Gastroesophageal sphincter (tissue), 4 donors: ENCODE measurements at regions not wholly inside any gene's neighbourhood (a gene's known extent, or its start where the extent isn't known, plus 50 kb on each side); places are given as distances from the start of the nearest gene placed in this dataset.
"Not testable (repeated sequence)": the region's sequence is repeated elsewhere in the genome, so short reads cannot be mapped to it uniquely, and the experiment has no call there.

Experiments used
- ATAC-seq: fragments of 150-250 bp; one replicate; pipeline ENCODE4 v1.9.1; 2016; ENCODE audit warnings: mild to moderate bottlenecking, moderate library complexity
- H3K27ac ChIP-seq, 4 donors: fragments of 200-600 bp; sonication (generic) in 3 of 4; 1 replicate in 3 of 4; 2 replicates in 1 of 4; pipeline ENCODE4 v1.5.1; 2016 to 2019
- H3K27me3 ChIP-seq: fragments of 200-600 bp; sonication (generic); one replicate; pipeline ENCODE4 v1.5.1; 2019
- H3K36me3 ChIP-seq, 2 donors: fragments of 200-600 bp; sonication (generic); one replicate each; pipeline ENCODE4 v1.5.1; 2019; ENCODE audit warnings: control low read depth in 1 of 2
- H3K4me1 ChIP-seq, 3 donors: fragments of 200-600 bp; sonication (generic); 1 replicate in 2 of 3; 2 replicates in 1 of 3; pipeline ENCODE4 v1.5.1; 2016 to 2019; ENCODE audit warnings: control low read depth in 2 of 3
- H3K4me3 ChIP-seq, 2 donors: fragments of 200-600 bp; sonication (generic); one replicate each; pipeline ENCODE4 v1.5.1; 2019; ENCODE audit warnings: mild to moderate bottlenecking in 1 of 2, moderate library complexity in 1 of 2
- H3K9me3 ChIP-seq, 3 donors: fragments of 200-600 bp; sonication (generic); one replicate each; pipeline ENCODE4 v1.5.1; 2017 to 2019; ENCODE audit warnings: control low read depth in 2 of 3
- EP300 ChIP-seq: sonication (generic); formaldehyde crosslinking; IDR thresholded peaks from one replicate; pipeline ENCODE4 v1.6.1; 2017; ENCODE audit warnings: antibody characterized with exemption, mild to moderate bottlenecking
- POLR2A ChIP-seq, 2 donors: fragments of 450-650 bp; IDR thresholded peaks; one replicate each; pipeline ENCODE4 v1.6.1; 2017; ENCODE audit warnings: antibody characterized with exemption in 2 of 2, mild to moderate bottlenecking in 2 of 2, moderate library complexity in 1 of 2
- POLR2AphosphoS5 ChIP-seq: sonication (generic); formaldehyde crosslinking; IDR thresholded peaks from one replicate; pipeline ENCODE4 v1.6.1; 2017; ENCODE audit warnings: antibody characterized with exemption
- WGBS, 2 donors: methylation state at CpG; one replicate each; pipeline ENCODE4 v1.1.5; 2018; ENCODE audit warnings: low coverage in 1 of 2; 5-methylcytosine and 5-hydroxymethylcytosine counted together
- TF ChIP-seq, protein P1 (sequence below), 4 experiments: fragments of 200-600 bp in 2 of 4; fragments of 450-650 bp in 2 of 4; sonication (generic) in 1 of 4; IDR thresholded peaks; one replicate each; pipeline ENCODE4 v1.5.1; 2017 to 2019; ENCODE audit warnings: antibody characterized with exemption in 4 of 4, mild to moderate bottlenecking in 2 of 4, moderate library complexity in 2 of 4

DNA sequence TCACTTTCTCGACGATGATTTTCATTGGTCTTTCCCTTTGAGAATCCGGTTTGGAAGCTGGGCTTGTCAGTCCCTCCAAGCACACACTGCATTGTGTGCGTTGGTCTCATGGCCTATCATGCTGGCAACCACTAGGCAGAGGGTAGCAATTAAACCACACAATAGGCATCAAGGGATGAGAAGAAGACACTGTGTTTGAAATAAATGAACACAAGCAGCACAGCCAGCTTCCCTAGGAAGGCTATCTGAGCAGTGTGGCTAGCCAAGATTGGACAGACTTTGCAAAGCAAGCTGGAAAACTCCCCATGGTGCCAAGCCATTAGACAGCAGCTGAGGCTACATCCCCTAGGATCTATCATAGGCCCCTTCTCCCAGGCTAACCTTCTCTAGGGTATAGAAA is 288.7 kb downstream of the NUF2 start:
- no peak for TF ChIP-seq EP300
- TF ChIP-seq, protein P1, sequence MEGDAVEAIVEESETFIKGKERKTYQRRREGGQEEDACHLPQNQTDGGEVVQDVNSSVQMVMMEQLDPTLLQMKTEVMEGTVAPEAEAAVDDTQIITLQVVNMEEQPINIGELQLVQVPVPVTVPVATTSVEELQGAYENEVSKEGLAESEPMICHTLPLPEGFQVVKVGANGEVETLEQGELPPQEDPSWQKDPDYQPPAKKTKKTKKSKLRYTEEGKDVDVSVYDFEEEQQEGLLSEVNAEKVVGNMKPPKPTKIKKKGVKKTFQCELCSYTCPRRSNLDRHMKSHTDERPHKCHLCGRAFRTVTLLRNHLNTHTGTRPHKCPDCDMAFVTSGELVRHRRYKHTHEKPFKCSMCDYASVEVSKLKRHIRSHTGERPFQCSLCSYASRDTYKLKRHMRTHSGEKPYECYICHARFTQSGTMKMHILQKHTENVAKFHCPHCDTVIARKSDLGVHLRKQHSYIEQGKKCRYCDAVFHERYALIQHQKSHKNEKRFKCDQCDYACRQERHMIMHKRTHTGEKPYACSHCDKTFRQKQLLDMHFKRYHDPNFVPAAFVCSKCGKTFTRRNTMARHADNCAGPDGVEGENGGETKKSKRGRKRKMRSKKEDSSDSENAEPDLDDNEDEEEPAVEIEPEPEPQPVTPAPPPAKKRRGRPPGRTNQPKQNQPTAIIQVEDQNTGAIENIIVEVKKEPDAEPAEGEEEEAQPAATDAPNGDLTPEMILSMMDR (IDR thresholded peaks at IDR 0.05): no peak
- TF ChIP-seq POLR2AphosphoS5: no peak
- TF ChIP-seq POLR2A (IDR thresholded peaks at IDR 0.05): no peak
- ATAC-seq: no peak
- 76 to 96% methylated on average over 2 to 4 of the region's 4 CpGs for WGBS, 2 donors

DNA sequence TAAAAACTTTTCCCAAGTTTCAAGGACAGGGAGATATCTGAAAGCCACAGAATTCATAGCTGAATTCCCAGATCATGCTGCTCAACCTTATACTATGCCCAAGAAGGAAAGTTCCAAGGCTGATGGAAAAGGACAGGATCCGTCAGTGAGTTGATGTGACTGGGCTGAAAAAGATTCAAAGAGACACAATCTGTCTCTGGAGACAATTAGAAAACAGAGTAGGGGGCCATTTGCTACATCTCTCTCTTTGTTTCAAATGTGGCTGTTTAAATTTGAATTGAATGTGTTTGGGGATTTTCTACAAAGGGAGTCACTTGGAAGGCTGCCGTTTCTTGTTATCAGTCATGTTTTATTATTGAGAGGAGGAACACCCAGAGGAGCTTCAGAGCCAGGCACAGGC is 292.6 kb downstream of the NUF2 start:
- H3K27ac ChIP-seq: no peak overlapping the region
- H3K4me1 ChIP-seq: no peaks in the 10 kb centered on the region
- no peaks in the 10 kb centered on the region for H3K27me3 ChIP-seq
- no peak for TF ChIP-seq POLR2A (IDR thresholded peaks at IDR 0.05)
- no peak for TF ChIP-seq EP300
- TF ChIP-seq, protein P1 (IDR thresholded peaks at IDR 0.05): no peak
- no peak for TF ChIP-seq POLR2AphosphoS5
- H3K4me3 ChIP-seq: no peak overlapping the region
- 54 to 69% methylated on average over 2 of the region's 2 CpGs for WGBS, 2 donors
- no peaks in the 10 kb centered on the region for H3K9me3 ChIP-seq
- ATAC-seq: no peak
- H3K36me3 ChIP-seq: no peaks in the 10 kb centered on the region

More for the DNA sequence above, 288.7 kb downstream of the NUF2 start:
- Histone ChIP-seq H3K27ac (no peak overlapping the region), H3K4me1 (no peaks in the 10 kb centered on the region), H3K9me3 (no peaks in the 10 kb centered on the region), H3K27me3 (no peaks in the 10 kb centered on the region), H3K4me3 (no peak overlapping the region), H3K36me3 (no peaks in the 10 kb centered on the region)

DNA sequence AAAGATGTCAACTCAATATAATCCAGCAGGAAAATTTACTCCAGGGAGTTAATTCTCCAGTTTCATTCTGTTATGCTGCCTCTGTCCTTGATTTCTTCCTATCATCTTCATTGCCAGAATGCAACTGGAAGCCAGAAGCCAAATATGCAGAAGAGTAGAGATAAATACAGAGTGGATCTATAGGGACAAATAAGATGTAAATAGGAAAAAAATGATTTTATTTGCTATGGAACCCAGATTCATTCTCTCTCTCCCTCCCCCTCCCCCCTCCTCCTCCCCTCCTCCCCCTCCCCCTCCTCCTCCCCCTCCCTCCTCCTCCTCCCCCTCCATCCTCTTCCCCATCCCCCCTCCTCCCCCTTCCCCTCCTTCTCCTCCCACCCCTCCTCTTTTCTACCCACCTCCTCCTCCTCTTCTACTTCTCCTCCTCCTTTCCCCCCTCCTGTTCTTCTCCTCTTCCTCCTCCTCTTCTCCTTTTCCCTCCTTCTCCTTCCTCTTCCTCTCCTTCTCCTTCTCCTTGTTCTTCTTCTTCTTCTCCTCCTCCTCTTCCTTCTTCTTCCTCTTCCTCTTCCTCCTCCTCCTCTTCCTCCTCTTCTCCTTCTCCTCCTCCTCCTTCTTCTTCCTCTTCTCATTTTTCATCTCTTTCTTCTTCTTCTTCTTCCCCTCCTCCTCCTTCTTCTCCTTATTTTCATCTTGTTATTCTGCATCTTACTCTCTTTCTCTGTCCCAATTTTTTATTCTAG is 306.4 kb downstream of the NUF2 start:
- H3K4me3 ChIP-seq: no peak overlapping the region
- H3K27ac ChIP-seq: no peak overlapping the region
- H3K27me3 ChIP-seq: peaks cover 10% of the 10 kb centered on the region
- ATAC-seq: no peak
- no peaks in the 10 kb centered on the region for H3K36me3 ChIP-seq
- H3K9me3 ChIP-seq: peaks cover 0 to 38% (median 0%) of the 10 kb centered on the region in 3 donors
- H3K4me1 ChIP-seq: no peaks in the 10 kb centered on the region
- TF ChIP-seq POLR2A (IDR thresholded peaks at IDR 0.05): no peak
- no peak for TF ChIP-seq EP300
- TF ChIP-seq POLR2AphosphoS5: no peak
- TF ChIP-seq, protein P1 (IDR thresholded peaks at IDR 0.05): no peak

DNA sequence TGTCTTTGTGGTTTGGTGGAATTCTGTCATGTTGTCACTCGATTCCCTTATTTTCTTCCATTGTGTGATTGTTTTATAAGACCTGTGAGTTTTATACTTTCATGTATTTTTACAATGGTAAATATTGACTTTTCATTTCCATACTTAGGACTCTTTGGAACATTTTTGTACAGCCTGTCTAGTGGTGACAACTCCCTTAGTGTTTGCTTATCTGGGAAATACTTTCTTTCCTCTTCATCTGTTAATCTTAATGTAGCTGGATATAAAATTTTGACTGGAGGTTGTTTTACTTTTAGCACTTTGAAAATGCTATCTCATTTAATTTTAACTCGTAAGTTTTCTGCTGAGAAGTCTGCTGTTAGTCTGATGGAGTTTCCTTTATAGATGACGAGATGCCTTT is 310.5 kb downstream of the NUF2 start:
- no peak overlapping the region for H3K27ac ChIP-seq
- TF ChIP-seq POLR2AphosphoS5 (no peak), POLR2A (IDR thresholded peaks at IDR 0.05) (no peak), EP300 (no peak)
- TF ChIP-seq, protein P1 (IDR thresholded peaks at IDR 0.05): no peak
- no peaks in the 10 kb centered on the region for H3K36me3 ChIP-seq
- no peak for ATAC-seq
- WGBS, 2 donors: 89 to 90% methylated on average over 3 of the region's 3 CpGs
- H3K4me3 ChIP-seq: no peak overlapping the region
- H3K27me3 ChIP-seq: no peaks in the 10 kb centered on the region
- H3K4me1 ChIP-seq: no peaks in the 10 kb centered on the region
- H3K9me3 ChIP-seq: peaks cover 0 to 53% (median 0%) of the 10 kb centered on the region in 3 donors

DNA sequence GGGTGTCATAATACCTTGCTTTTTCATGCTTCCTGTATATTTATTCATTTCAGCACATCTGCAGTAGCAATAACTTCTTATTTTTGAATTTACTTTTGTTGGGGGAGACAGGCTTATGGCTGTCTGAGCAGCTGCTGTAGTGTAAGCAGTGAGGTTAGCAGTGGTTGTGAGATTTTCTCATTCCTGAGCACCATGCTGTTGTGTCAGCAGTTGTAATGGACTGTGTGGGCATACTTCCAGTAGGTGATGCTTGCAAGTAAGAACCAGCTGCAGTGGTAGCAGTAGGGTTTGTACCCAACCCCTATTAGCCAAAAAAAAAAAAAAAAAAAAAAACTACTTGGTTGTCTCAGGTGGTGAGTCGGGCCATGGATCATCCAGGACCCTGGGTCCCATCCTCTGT is 311.6 kb downstream of the NUF2 start:
- 100% methylated on average over 1 of the region's 1 CpG; no CpG with 5 or more reads in 1 of the 2 donors for WGBS, 2 donors
- H3K36me3 ChIP-seq: no peaks in the 10 kb centered on the region
- TF ChIP-seq, protein P1 (IDR thresholded peaks at IDR 0.05): no peak
- TF ChIP-seq POLR2A (IDR thresholded peaks at IDR 0.05) (no peak), EP300 (no peak), POLR2AphosphoS5 (no peak)

DNA sequence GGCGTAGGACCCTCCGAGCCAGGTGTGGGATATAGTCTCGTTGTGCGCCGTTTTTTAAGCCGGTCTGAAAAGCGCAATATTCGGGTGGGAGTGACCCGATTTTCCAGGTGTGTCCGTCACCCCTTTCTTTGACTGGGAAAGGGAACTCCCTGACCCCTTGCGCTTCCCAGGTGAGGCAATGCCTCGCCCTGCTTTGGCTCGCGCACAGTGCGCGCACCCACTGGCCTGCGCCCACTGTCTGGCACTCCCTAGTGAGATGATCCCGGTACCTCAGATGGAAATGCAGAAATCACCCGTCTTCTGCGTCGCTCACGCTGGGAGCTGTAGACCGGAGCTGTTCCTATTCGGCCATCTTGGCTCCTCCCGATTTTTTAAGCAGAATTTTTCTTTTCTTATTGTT is 323.9 kb downstream of the NUF2 start:
- not testable (repeated sequence) for H3K27me3 ChIP-seq, H3K36me3 ChIP-seq, H3K4me1 ChIP-seq, H3K4me3 ChIP-seq, H3K9me3 ChIP-seq, ATAC-seq, H3K27ac ChIP-seq
- WGBS, 2 donors: 89 to 92% methylated on average over 5 to 16 of the region's 25 CpGs

More for the DNA sequence above, 311.6 kb downstream of the NUF2 start:
- Histone ChIP-seq H3K27me3 (no peaks in the 10 kb centered on the region), H3K4me1 (no peaks in the 10 kb centered on the region), H3K9me3 (peaks cover 0 to 53% (median 0%) of the 10 kb centered on the region in 3 donors), H3K4me3 (no peak overlapping the region), H3K27ac (no peak overlapping the region)
- no peak for ATAC-seq
